ENCODE measurements at regions not wholly inside any gene's neighbourhood (a gene's known extent, or its start where the extent isn't known, plus 50 kb on each side); places are given as distances from the start of the nearest gene placed in this dataset.

GRCh38 chr1:221915764-221916163, 173.9 kb upstream of the DUSP10 start:
- no peaks in the 10 kb centered on the region for H3K36me3 ChIP-seq (ENCODE audit: control insufficient read depth, insufficient read depth, low read length)
- no peak overlapping the region for H3K27ac ChIP-seq (ENCODE audit: low read depth, low read length)
- no peak overlapping the region for H3K4me3 ChIP-seq (ENCODE audit: low read depth, low read length)
- no peaks in the 10 kb centered on the region for H3K27me3 ChIP-seq (ENCODE audit: control insufficient read depth, insufficient read depth, low read length)
- 53% methylated on average over 1 of the region's 2 CpGs for WGBS (ENCODE audit: insufficient coverage)
- H3K4me1 ChIP-seq (ENCODE audit: control insufficient read depth, insufficient read depth, low read length), result no peaks in the 10 kb centered on the region
- no peaks in the 10 kb centered on the region for H3K9me3 ChIP-seq (ENCODE audit: control insufficient read depth, insufficient read depth, low read length)
- DNase-seq (ENCODE audit: low read depth in 4 of 6, low spot score in 6 of 6), result no peak

- Histone ChIP-seq H3K27ac (ENCODE audit: low read depth, low read length) (no peak overlapping the region), H3K4me1 (ENCODE audit: control insufficient read depth, insufficient read depth, low read length) (no peaks in the 10 kb centered on the region), H3K36me3 (ENCODE audit: control insufficient read depth, insufficient read depth, low read length) (no peaks in the 10 kb centered on the region), H3K4me3 (ENCODE audit: low read depth, low read length) (no peak overlapping the region), H3K27me3 (ENCODE audit: control insufficient read depth, insufficient read depth, low read length) (no peaks in the 10 kb centered on the region), H3K9me3 (ENCODE audit: control insufficient read depth, insufficient read depth, low read length) (no peaks in the 10 kb centered on the region)
- no peak for DNase-seq (ENCODE audit: low read depth in 4 of 6, low spot score in 6 of 6)
- WGBS (ENCODE audit: insufficient coverage), result 95% methylated on average over 2 of the region's 3 CpGs
Observed at GRCh38 chr1:221913351-221913892, 171.5 kb upstream of the DUSP10 start.

- no peak for DNase-seq (ENCODE audit: low read depth in 4 of 6, low spot score in 6 of 6)
- Histone ChIP-seq H3K27ac (ENCODE audit: low read depth, low read length) (no peak overlapping the region), H3K27me3 (ENCODE audit: control insufficient read depth, insufficient read depth, low read length) (no peaks in the 10 kb centered on the region), H3K4me3 (ENCODE audit: low read depth, low read length) (no peak overlapping the region), H3K36me3 (ENCODE audit: control insufficient read depth, insufficient read depth, low read length) (no peaks in the 10 kb centered on the region), H3K9me3 (ENCODE audit: control insufficient read depth, insufficient read depth, low read length) (no peaks in the 10 kb centered on the region), H3K4me1 (ENCODE audit: control insufficient read depth, insufficient read depth, low read length) (no peaks in the 10 kb centered on the region)
Observed at GRCh38 chr1:221912230-221912629, 170.3 kb upstream of the DUSP10 start.

GRCh38 chr1:221911714-221912113, 169.8 kb upstream of the DUSP10 start:
- H3K4me3 ChIP-seq (ENCODE audit: low read depth, low read length), result no peak overlapping the region
- no peak overlapping the region for H3K27ac ChIP-seq (ENCODE audit: low read depth, low read length)
- H3K27me3 ChIP-seq (ENCODE audit: control insufficient read depth, insufficient read depth, low read length), result no peaks in the 10 kb centered on the region
- H3K36me3 ChIP-seq (ENCODE audit: control insufficient read depth, insufficient read depth, low read length), result no peaks in the 10 kb centered on the region
- no peaks in the 10 kb centered on the region for H3K4me1 ChIP-seq (ENCODE audit: control insufficient read depth, insufficient read depth, low read length)
- H3K9me3 ChIP-seq (ENCODE audit: control insufficient read depth, insufficient read depth, low read length), result no peaks in the 10 kb centered on the region
- WGBS (ENCODE audit: insufficient coverage), result no CpG with 5 or more reads among the region's 1 CpG
- DNase-seq (ENCODE audit: low read depth in 4 of 6, low spot score in 6 of 6), result no peak

GRCh38 chr1:221910222-221910621, 168.3 kb upstream of the DUSP10 start:
- Histone ChIP-seq H3K9me3 (ENCODE audit: control insufficient read depth, insufficient read depth, low read length) (no peaks in the 10 kb centered on the region), H3K27ac (ENCODE audit: low read depth, low read length) (no peak overlapping the region), H3K36me3 (ENCODE audit: control insufficient read depth, insufficient read depth, low read length) (no peaks in the 10 kb centered on the region), H3K4me3 (ENCODE audit: low read depth, low read length) (no peak overlapping the region), H3K27me3 (ENCODE audit: control insufficient read depth, insufficient read depth, low read length) (no peaks in the 10 kb centered on the region), H3K4me1 (ENCODE audit: control insufficient read depth, insufficient read depth, low read length) (no peaks in the 10 kb centered on the region)
- DNase-seq (ENCODE audit: low read depth in 4 of 6, low spot score in 6 of 6), result no peak
- 83% methylated on average over 4 of the region's 4 CpGs for WGBS (ENCODE audit: insufficient coverage)

- Histone ChIP-seq H3K9me3 (ENCODE audit: control insufficient read depth, insufficient read depth, low read length) (no peaks in the 10 kb centered on the region), H3K4me1 (ENCODE audit: control insufficient read depth, insufficient read depth, low read length) (no peaks in the 10 kb centered on the region), H3K27ac (ENCODE audit: low read depth, low read length) (no peak overlapping the region), H3K36me3 (ENCODE audit: control insufficient read depth, insufficient read depth, low read length) (no peaks in the 10 kb centered on the region), H3K4me3 (ENCODE audit: low read depth, low read length) (no peak overlapping the region), H3K27me3 (ENCODE audit: control insufficient read depth, insufficient read depth, low read length) (no peaks in the 10 kb centered on the region)
- 65% methylated on average over 4 of the region's 4 CpGs for WGBS (ENCODE audit: insufficient coverage)
- DNase-seq (ENCODE audit: low read depth in 4 of 6, low spot score in 6 of 6), result no peak
Observed at GRCh38 chr1:221908573-221908972, 166.7 kb upstream of the DUSP10 start.

GRCh38 chr1:221907166-221907932, 165.5 kb upstream of the DUSP10 start:
- no peak overlapping the region for H3K4me3 ChIP-seq (ENCODE audit: low read depth, low read length)
- no peaks in the 10 kb centered on the region for H3K9me3 ChIP-seq (ENCODE audit: control insufficient read depth, insufficient read depth, low read length)
- no peaks in the 10 kb centered on the region for H3K4me1 ChIP-seq (ENCODE audit: control insufficient read depth, insufficient read depth, low read length)
- DNase-seq (ENCODE audit: low read depth in 4 of 6, low spot score in 6 of 6), result peak in 3 of 6 donors; percentile 8 to 91 (median 22)
- H3K27me3 ChIP-seq (ENCODE audit: control insufficient read depth, insufficient read depth, low read length), result no peaks in the 10 kb centered on the region
- no peaks in the 10 kb centered on the region for H3K36me3 ChIP-seq (ENCODE audit: control insufficient read depth, insufficient read depth, low read length)
- H3K27ac ChIP-seq (ENCODE audit: low read depth, low read length), result no peak overlapping the region
- 65% methylated on average over 6 of the region's 8 CpGs for WGBS (ENCODE audit: insufficient coverage)

GRCh38 chr1:221905802-221906201, 163.9 kb upstream of the DUSP10 start:
- WGBS (ENCODE audit: insufficient coverage), result 80% methylated on average over 1 of the region's 2 CpGs
- Histone ChIP-seq H3K36me3 (ENCODE audit: control insufficient read depth, insufficient read depth, low read length) (no peaks in the 10 kb centered on the region), H3K4me1 (ENCODE audit: control insufficient read depth, insufficient read depth, low read length) (no peaks in the 10 kb centered on the region), H3K27me3 (ENCODE audit: control insufficient read depth, insufficient read depth, low read length) (no peaks in the 10 kb centered on the region), H3K27ac (ENCODE audit: low read depth, low read length) (no peak overlapping the region), H3K9me3 (ENCODE audit: control insufficient read depth, insufficient read depth, low read length) (no peaks in the 10 kb centered on the region), H3K4me3 (ENCODE audit: low read depth, low read length) (no peak overlapping the region)
- DNase-seq (ENCODE audit: low read depth in 4 of 6, low spot score in 6 of 6), result no peak

GRCh38 chr1:221904319-221904718, 162.4 kb upstream of the DUSP10 start:
- H3K4me1 ChIP-seq (ENCODE audit: control insufficient read depth, insufficient read depth, low read length), result no peaks in the 10 kb centered on the region
- WGBS (ENCODE audit: insufficient coverage), result no CpG with 5 or more reads among the region's 2 CpGs
- no peaks in the 10 kb centered on the region for H3K27me3 ChIP-seq (ENCODE audit: control insufficient read depth, insufficient read depth, low read length)
- H3K27ac ChIP-seq (ENCODE audit: low read depth, low read length), result no peak overlapping the region
- no peak for DNase-seq (ENCODE audit: low read depth in 4 of 6, low spot score in 6 of 6)
- H3K9me3 ChIP-seq (ENCODE audit: control insufficient read depth, insufficient read depth, low read length), result no peaks in the 10 kb centered on the region
- no peak overlapping the region for H3K4me3 ChIP-seq (ENCODE audit: low read depth, low read length)
- H3K36me3 ChIP-seq (ENCODE audit: control insufficient read depth, insufficient read depth, low read length), result no peaks in the 10 kb centered on the region

GRCh38 chr1:221903594-221903993, 161.7 kb upstream of the DUSP10 start:
- WGBS (ENCODE audit: insufficient coverage), result 92% methylated on average over 6 of the region's 6 CpGs
- Histone ChIP-seq H3K4me3 (ENCODE audit: low read depth, low read length) (no peak overlapping the region), H3K27ac (ENCODE audit: low read depth, low read length) (no peak overlapping the region), H3K27me3 (ENCODE audit: control insufficient read depth, insufficient read depth, low read length) (no peaks in the 10 kb centered on the region), H3K4me1 (ENCODE audit: control insufficient read depth, insufficient read depth, low read length) (no peaks in the 10 kb centered on the region), H3K36me3 (ENCODE audit: control insufficient read depth, insufficient read depth, low read length) (no peaks in the 10 kb centered on the region), H3K9me3 (ENCODE audit: control insufficient read depth, insufficient read depth, low read length) (no peaks in the 10 kb centered on the region)
- no peak for DNase-seq (ENCODE audit: low read depth in 4 of 6, low spot score in 6 of 6)

Measured in spinal cord (tissue), 9 donors.